OCI-LY1 (cell line): ENCODE measurements at regions not wholly inside any gene's neighbourhood (a gene's known extent, or its start where the extent isn't known, plus 50 kb on each side); places are given as distances from the start of the nearest gene placed in this dataset.

Source experiments
- H2AFZ ChIP-seq: fragments of 200-600 bp; sonication (generic), shearing (Covaris generic); 2 replicates; pipeline ENCODE4 v1.6.0; 2014; ENCODE audit warnings: antibody characterized with exemption, mild to moderate bottlenecking, low read length
- H3F3A ChIP-seq: fragments of 200-600 bp; sonication (generic), shearing (Covaris generic); 2 replicates; pipeline ENCODE4 v1.6.0; 2014; ENCODE audit warnings: mild to moderate bottlenecking, antibody characterized with exemption, low read length, moderate library complexity; ENCODE audit not compliant: insufficient read depth
- H3K27ac ChIP-seq: fragments of 200-600 bp; sonication (generic); 2 replicates; pipeline ENCODE4 v1.5.1; 2014; ENCODE audit warnings: low read length, mixed run types, mild to moderate bottlenecking, low read depth; ENCODE audit not compliant: poor library complexity, severe bottlenecking
- H3K27me3 ChIP-seq: fragments of 200-600 bp; sonication (generic); 2 replicates; pipeline ENCODE4 v1.6.0; 2014; ENCODE audit warnings: antibody characterized with exemption, mild to moderate bottlenecking, low read length, moderate library complexity; ENCODE audit not compliant: insufficient read depth
- H3K36me3 ChIP-seq: fragments of 200-600 bp; sonication (generic); 2 replicates; pipeline ENCODE4 v1.6.1; 2014; ENCODE audit warnings: mild to moderate bottlenecking, antibody characterized with exemption, low read length, moderate library complexity, mixed read lengths; ENCODE audit not compliant: insufficient read depth
- H3K4me1 ChIP-seq: fragments of 200-600 bp; sonication (generic); 2 replicates; pipeline ENCODE4 v1.5.1; 2014; ENCODE audit warnings: mild to moderate bottlenecking, low read length, moderate library complexity; ENCODE audit not compliant: insufficient read depth, severe bottlenecking
- H3K4me2 ChIP-seq: fragments of 200-600 bp; sonication (generic), shearing (Covaris generic); 2 replicates; pipeline ENCODE4 v1.6.1; 2014; ENCODE audit warnings: low read length
- H3K4me3 ChIP-seq: fragments of 200-600 bp; sonication (generic); 2 replicates; pipeline ENCODE4 v1.5.1; 2014; ENCODE audit warnings: low read length, low read depth, mild to moderate bottlenecking, mixed read lengths; ENCODE audit not compliant: poor library complexity, severe bottlenecking
- H3K79me2 ChIP-seq: fragments of 200-600 bp; shearing (Covaris generic); 2 replicates; pipeline ENCODE4 v1.6.1; 2016; ENCODE audit warnings: mixed run types, low read length, mixed read lengths; ENCODE audit not compliant: insufficient read depth
- H3K9ac ChIP-seq: fragments of 200-600 bp; sonication (generic), shearing (Covaris generic); 2 replicates; pipeline ENCODE4 v1.6.1; 2014; ENCODE audit warnings: mild to moderate bottlenecking, low read length, mixed read lengths
- H3K9me2 ChIP-seq: fragments of 200-600 bp; sonication (generic), shearing (Covaris generic); 2 replicates; pipeline ENCODE4 v1.6.1; 2014; ENCODE audit warnings: low read depth, mild to moderate bottlenecking, low read length, mixed read lengths
- H3K9me3 ChIP-seq: fragments of 200-600 bp; shearing (Covaris generic); 2 replicates; pipeline ENCODE4 v1.6.1; 2014; ENCODE audit warnings: low read length, mixed read lengths
- H4K20me1 ChIP-seq: fragments of 200-600 bp; sonication (generic), shearing (Covaris generic); 2 replicates; pipeline ENCODE4 v1.6.0; 2016; ENCODE audit warnings: mild to moderate bottlenecking, low read length; ENCODE audit not compliant: insufficient read depth
- CTCF ChIP-seq: fragments of 200-600 bp; sonication (generic), shearing (Covaris generic); IDR thresholded peaks from 2 replicates; pipeline ENCODE4 v1.5.1; 2017; ENCODE audit warnings: mild to moderate bottlenecking, antibody characterized with exemption, low read length, moderate library complexity, mixed read lengths
- EZH2 ChIP-seq: fragments of 200-600 bp; sonication (generic), shearing (Covaris generic); IDR thresholded peaks from 2 replicates; pipeline ENCODE4 v1.8.0; 2017; ENCODE audit warnings: borderline replicate concordance, mixed run types, mild to moderate bottlenecking, antibody characterized with exemption, low read length, moderate library complexity, mixed read lengths

GRCh38 chr3:3918763-3919162 is 119.5 kb downstream of the LRRN1 start:
- H3K27ac ChIP-seq = no peak overlapping the region
- TF ChIP-seq CTCF (no peak), EZH2 (no peak)
- H3K4me3 ChIP-seq = no peak overlapping the region
- no peaks in the 10 kb centered on the region for H3K4me1 ChIP-seq
- no peak overlapping the region for H2AFZ ChIP-seq
- H3K36me3 ChIP-seq = no peaks in the 10 kb centered on the region
- no peak overlapping the region for H3K9ac ChIP-seq
- no peaks in the 10 kb centered on the region for H3K9me2 ChIP-seq
- H3K27me3 ChIP-seq = no peaks in the 10 kb centered on the region
- no peaks in the 10 kb centered on the region for H4K20me1 ChIP-seq
- no peaks in the 10 kb centered on the region for H3K79me2 ChIP-seq
- H3K9me3 ChIP-seq = no peaks in the 10 kb centered on the region
- H3F3A ChIP-seq = no peaks in the 10 kb centered on the region
- no peak overlapping the region for H3K4me2 ChIP-seq

GRCh38 chr3:3919316-3919715 is 120.1 kb downstream of the LRRN1 start:
- Histone ChIP-seq H3F3A (no peaks in the 10 kb centered on the region), H3K9me3 (no peaks in the 10 kb centered on the region), H3K9ac (no peak overlapping the region), H3K79me2 (no peaks in the 10 kb centered on the region), H3K9me2 (no peaks in the 10 kb centered on the region), H4K20me1 (no peaks in the 10 kb centered on the region), H3K27ac (no peak overlapping the region), H2AFZ (no peak overlapping the region), H3K36me3 (no peaks in the 10 kb centered on the region), H3K4me2 (no peak overlapping the region), H3K4me1 (no peaks in the 10 kb centered on the region), H3K4me3 (no peak overlapping the region), H3K27me3 (no peaks in the 10 kb centered on the region)
- TF ChIP-seq EZH2 (no peak), CTCF (no peak)

DNA sequence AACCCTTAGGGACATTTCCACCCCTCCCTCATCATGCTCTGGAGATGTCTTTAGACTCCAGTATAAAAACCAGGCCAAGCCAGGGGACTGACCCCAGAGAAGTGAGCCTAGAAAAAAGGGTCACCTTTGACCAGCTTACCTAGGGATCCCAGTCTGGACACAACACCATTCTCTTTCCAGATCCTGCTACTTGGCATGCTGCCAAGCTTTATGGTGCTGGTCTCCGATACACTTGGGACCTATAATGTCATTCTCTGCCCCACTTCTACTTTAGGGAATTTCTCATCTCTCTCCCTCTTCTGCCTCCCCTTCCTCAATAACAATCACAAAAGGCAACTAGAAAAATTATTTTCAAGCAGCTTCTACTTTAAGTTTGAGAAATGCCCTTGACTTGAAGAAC is 124.4 kb downstream of the LRRN1 start:
- no peaks in the 10 kb centered on the region for H4K20me1 ChIP-seq

More for the DNA sequence above, 124.4 kb downstream of the LRRN1 start:
- TF ChIP-seq CTCF (no peak), EZH2 (no peak)
- H3K36me3 ChIP-seq = no peaks in the 10 kb centered on the region
- H3F3A ChIP-seq = no peaks in the 10 kb centered on the region
- no peaks in the 10 kb centered on the region for H3K9me2 ChIP-seq
- H3K79me2 ChIP-seq = no peaks in the 10 kb centered on the region
- no peaks in the 10 kb centered on the region for H3K27me3 ChIP-seq
- no peaks in the 10 kb centered on the region for H3K4me1 ChIP-seq
- H2AFZ ChIP-seq = no peak overlapping the region
- H3K9me3 ChIP-seq = no peaks in the 10 kb centered on the region
- no peak overlapping the region for H3K4me2 ChIP-seq
- no peak overlapping the region for H3K9ac ChIP-seq
- no peak overlapping the region for H3K27ac ChIP-seq
- H3K4me3 ChIP-seq = no peak overlapping the region
